MCF 10A (cell line): ENCODE measurements at regions not wholly inside any gene's neighbourhood (a gene's known extent, or its start where the extent isn't known, plus 50 kb on each side); places are given as distances from the start of the nearest gene placed in this dataset.

Experiments
- BruUV-seq: library from RNA; stranded (reverse); fragments of 400-500 nt; replicated peaks from 2 replicates; lab custom pipeline; 2021; lab: Mats Ljungman, UMichigan
- CTCF ChIA-PET: fragments of 300-600 bp; sonication (Branson Sonifier 250); formaldehyde crosslinking; extraction: SDS; loops from one replicate; lab custom pipeline; 2021; ENCODE audit warnings: antibody characterized with exemption, inconsistent platforms; lab: Yijun Ruan, JAX
- POLR2A ChIA-PET: fragments of 300-600, 350-650 bp; sonication (Branson Sonifier 250); formaldehyde crosslinking; extraction: SDS; loops from one replicate; lab custom pipeline; 2020; ENCODE audit warnings: antibody characterized with exemption, inconsistent platforms; lab: Yijun Ruan, JAX
- DNase-seq: peaks from one replicate; pipeline ENCODE4 v3.0.0-alpha.2; 2018; ENCODE audit not compliant: unreplicated experiment
- H3K27ac Mint-ChIP-seq: one replicate; pipeline ENCODE4 v1.8.0; 2022; ENCODE audit warnings: mild to moderate bottlenecking, low read depth, mixed read lengths; ENCODE audit not compliant: unreplicated experiment
- H3K27me3 Mint-ChIP-seq: one replicate; pipeline ENCODE4 v1.8.0; 2022; ENCODE audit warnings: mixed read lengths; ENCODE audit not compliant: insufficient read depth, unreplicated experiment
- H3K36me3 Mint-ChIP-seq: one replicate; pipeline ENCODE4 v1.8.0; 2022; ENCODE audit warnings: mild to moderate bottlenecking, moderate library complexity, mixed read lengths; ENCODE audit not compliant: insufficient read depth, unreplicated experiment
- H3K4me1 Mint-ChIP-seq: one replicate; pipeline ENCODE4 v1.8.0; 2022; ENCODE audit warnings: mixed read lengths; ENCODE audit not compliant: insufficient read depth, unreplicated experiment
- H3K4me3 Mint-ChIP-seq: one replicate; pipeline ENCODE4 v1.8.0; 2022; ENCODE audit warnings: mild to moderate bottlenecking, moderate library complexity, mixed read lengths; ENCODE audit not compliant: unreplicated experiment
- H3K9me3 Mint-ChIP-seq: one replicate; pipeline ENCODE4 v1.8.0; 2022; ENCODE audit warnings: mixed read lengths; ENCODE audit not compliant: unreplicated experiment
- CTCF ChIP-seq: fragments of 200-600 bp; IDR thresholded peaks from one replicate; pipeline ENCODE4 v1.8.0; 2022; ENCODE audit warnings: antibody characterized with exemption, mild to moderate bottlenecking; ENCODE audit not compliant: unreplicated experiment
- intact Hi-C: fragments of 100-400 bp; cut with micrococcal nuclease; formaldehyde crosslinking; loops from 2 replicates; pipeline ENCODE4 v1.14.1; 2022

GRCh38 chrX:40189637-40190036, 91.9 kb upstream of the BCOR start:
- ChIA-PET POLR2A (no interaction called here), CTCF (no interaction called here)
- DNase-seq = no peak
- peaks cover 33% of the 10 kb centered on the region for H3K27me3 Mint-ChIP-seq
- no peak overlapping the region for H3K4me3 Mint-ChIP-seq
- no peaks in the 10 kb centered on the region for H3K4me1 Mint-ChIP-seq
- no peak for TF ChIP-seq CTCF
- intact Hi-C loops = no loop called here
- BruUV-seq = no TSS peak
- no peaks in the 10 kb centered on the region for H3K36me3 Mint-ChIP-seq
- peaks cover 13% of the 10 kb centered on the region for H3K9me3 Mint-ChIP-seq
- no peak overlapping the region for H3K27ac Mint-ChIP-seq

GRCh38 chrX:40188573-40189417, 91.0 kb upstream of the BCOR start:
- no peak for TF ChIP-seq CTCF
- no TSS peak for BruUV-seq
- no peak overlapping the region for H3K27ac Mint-ChIP-seq

GRCh38 chrX:40184968-40185367, 87.2 kb upstream of the BCOR start:
- CTCF ChIA-PET = interaction anchor here (0.6 kb wide), 1 partner anchor 189 kb away, joined by 4 read pairs; no protein-coding TSS in a partner anchor

More at GRCh38 chrX:40188573-40189417, 91.0 kb upstream of the BCOR start:
- intact Hi-C loops = no loop called here
- POLR2A ChIA-PET = interaction anchor here (1.0 kb wide), 1 partner anchor 10 kb away, joined by 5 read pairs; no protein-coding TSS in a partner anchor
- no peaks in the 10 kb centered on the region for H3K4me1 Mint-ChIP-seq
- no peak overlapping the region for H3K4me3 Mint-ChIP-seq
- peaks cover 36% of the 10 kb centered on the region for H3K27me3 Mint-ChIP-seq
- CTCF ChIA-PET = interaction anchor here (1.2 kb wide), 1 partner anchor 11 kb away, joined by 3 read pairs; no protein-coding TSS in a partner anchor
- DNase-seq = no peak
- no peaks in the 10 kb centered on the region for H3K36me3 Mint-ChIP-seq
- peaks cover 18% of the 10 kb centered on the region for H3K9me3 Mint-ChIP-seq

More at GRCh38 chrX:40184968-40185367, 87.2 kb upstream of the BCOR start:
- no peaks in the 10 kb centered on the region for H3K36me3 Mint-ChIP-seq
- DNase-seq = no peak
- H3K4me1 Mint-ChIP-seq = no peaks in the 10 kb centered on the region
- H3K27ac Mint-ChIP-seq = no peak overlapping the region
- H3K27me3 Mint-ChIP-seq = peaks cover 36% of the 10 kb centered on the region
- peaks cover 19% of the 10 kb centered on the region for H3K9me3 Mint-ChIP-seq
- intact Hi-C loops = no loop called here
- BruUV-seq = no TSS peak
- TF ChIP-seq CTCF = no peak
- H3K4me3 Mint-ChIP-seq = no peak overlapping the region
- POLR2A ChIA-PET = no interaction called here
